ENCODE measurements at regions not wholly inside any gene's neighbourhood (a gene's known extent, or its start where the extent isn't known, plus 50 kb on each side); places are given as distances from the start of the nearest gene placed in this dataset.

GRCh38 chr13:42686165-42686564, 95.2 kb upstream of the FAM216B start:
- H3K18ac ChIP-seq (ENCODE audit: low read depth, low read length) = no peak overlapping the region
- no peak overlapping the region for H2BK15ac ChIP-seq (ENCODE audit: low read depth, low read length)
- H4K91ac ChIP-seq (ENCODE audit: insufficient read depth, low read depth, low read length) = no peak overlapping the region
- ATAC-seq (ENCODE audit: low read depth) = no peak
- no peak overlapping the region for H3K14ac ChIP-seq (replicated peaks; ENCODE audit: low read depth, low read length)
- H3K36me3 ChIP-seq (ENCODE audit: control insufficient read depth, insufficient read depth, low read length) = no peaks in the 10 kb centered on the region
- H3K4me2 ChIP-seq (ENCODE audit: low read depth, low read length) = no peak overlapping the region
- no peak overlapping the region for H4K5ac ChIP-seq (ENCODE audit: low read depth, low read length)
- dilution Hi-C loops (cut with HindIII; ENCODE audit: low sequenced_read_pairs, unreplicated experiment) (no loop called here), in situ Hi-C loops (cut with MboI; ENCODE audit: low sequenced_read_pairs) (no loop called here), intact Hi-C loops (cut with micrococcal nuclease) (no loop called here)
- BruUV-seq (replicated peaks) = no TSS peak
- H2AFZ ChIP-seq (replicated peaks; ENCODE audit: low read length, poor library complexity) = no peak overlapping the region
- no peak overlapping the region for H3K9ac ChIP-seq (ENCODE audit: low read depth, low read length)
- H3K9me3 ChIP-seq (ENCODE audit: control insufficient read depth, insufficient read depth, low read length) = no peaks in the 10 kb centered on the region
- H4K20me1 ChIP-seq (ENCODE audit: insufficient read depth, low read length) = no peaks in the 10 kb centered on the region
- H2BK120ac ChIP-seq (ENCODE audit: low read depth, low read length) = no peak overlapping the region
- H2AK5ac ChIP-seq (ENCODE audit: low read depth, low read length) = no peak overlapping the region
- H3K4ac ChIP-seq (ENCODE audit: low read depth, low read length) = no peak overlapping the region
- CTCF ChIA-PET = no interaction called here
- POLR2A ChIA-PET (ENCODE audit: unreplicated experiment) = no interaction called here
- no peaks in the 10 kb centered on the region for H3K79me1 ChIP-seq (ENCODE audit: low read depth in 1 of 2, low read length in 2 of 2)
- no peaks in the 10 kb centered on the region for H3K4me1 ChIP-seq (ENCODE audit: control insufficient read depth, insufficient read depth, low read length)
- H4K8ac ChIP-seq (ENCODE audit: low read depth in 2 of 2, low read length in 2 of 2) = no peak overlapping the region
- TF ChIP-seq MXI1 (IDR thresholded peaks at IDR 0.05; ENCODE audit: borderline replicate concordance, low read depth, low read length) (no peak), MAFK (IDR thresholded peaks at IDR 0.05; ENCODE audit: low read depth, low read length) (peak; percentile 23; the same call in 1 of the 2 replicates), BHLHE40 (IDR thresholded peaks at IDR 0.05; ENCODE audit: low read depth, low read length) (no peak), FOS (IDR thresholded peaks at IDR 0.05; ENCODE audit: low read depth, low read length) (no peak), RCOR1 (IDR thresholded peaks at IDR 0.05; ENCODE audit: insufficient replicate concordance, low read length) (no peak), RFX5 (IDR thresholded peaks at IDR 0.05; ENCODE audit: low read depth, low read length) (no peak), CHD1 (IDR thresholded peaks at IDR 0.05; ENCODE audit: low read depth, low read length) (no peak)
- TF ChIP-seq, protein P1, sequence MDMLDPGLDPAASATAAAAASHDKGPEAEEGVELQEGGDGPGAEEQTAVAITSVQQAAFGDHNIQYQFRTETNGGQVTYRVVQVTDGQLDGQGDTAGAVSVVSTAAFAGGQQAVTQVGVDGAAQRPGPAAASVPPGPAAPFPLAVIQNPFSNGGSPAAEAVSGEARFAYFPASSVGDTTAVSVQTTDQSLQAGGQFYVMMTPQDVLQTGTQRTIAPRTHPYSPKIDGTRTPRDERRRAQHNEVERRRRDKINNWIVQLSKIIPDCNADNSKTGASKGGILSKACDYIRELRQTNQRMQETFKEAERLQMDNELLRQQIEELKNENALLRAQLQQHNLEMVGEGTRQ (IDR thresholded peaks at IDR 0.05; ENCODE audit: low read depth, low read length) = no peak
- H3K9me1 ChIP-seq (ENCODE audit: insufficient read depth, low read length) = no peaks in the 10 kb centered on the region
- no peak for DNase-seq
- H3K23ac ChIP-seq (ENCODE audit: low read depth, low read length) = no peak overlapping the region
- H2AK9ac ChIP-seq (replicated peaks; ENCODE audit: low read depth, low read length, poor library complexity) = no peak overlapping the region
- H3K27me3 ChIP-seq (ENCODE audit: control insufficient read depth, insufficient read depth, low read length) = peaks cover 7% of the 10 kb centered on the region
- no peak overlapping the region for H3K27ac ChIP-seq (ENCODE audit: insufficient read depth, low read length)
- H2BK5ac ChIP-seq (ENCODE audit: low read depth, low read length, poor library complexity, severe bottlenecking) = no peak overlapping the region
- no peak overlapping the region for H3K4me3 ChIP-seq (ENCODE audit: insufficient read depth, low read depth, low read length)
- no peak overlapping the region for H3K56ac ChIP-seq (ENCODE audit: extremely low read depth, insufficient read depth, low read length)
- H2BK20ac ChIP-seq (ENCODE audit: low read depth, low read length) = no peak overlapping the region

All from IMR-90 (cell line).